GM21447 (cell line): ENCODE measurements at regions not wholly inside any gene's neighbourhood (a gene's known extent, or its start where the extent isn't known, plus 50 kb on each side); places are given as distances from the start of the nearest gene placed in this dataset.
"Not testable (repeated sequence)": the region's sequence is repeated elsewhere in the genome, so short reads cannot be mapped to it uniquely, and the experiment has no call there.

Experiments
- ATAC-seq: cut with Tn5 transposase; IDR thresholded peaks from one replicate; pipeline ENCODE4 v1.9.1; 2021; ENCODE audit not compliant: unreplicated experiment

DNA sequence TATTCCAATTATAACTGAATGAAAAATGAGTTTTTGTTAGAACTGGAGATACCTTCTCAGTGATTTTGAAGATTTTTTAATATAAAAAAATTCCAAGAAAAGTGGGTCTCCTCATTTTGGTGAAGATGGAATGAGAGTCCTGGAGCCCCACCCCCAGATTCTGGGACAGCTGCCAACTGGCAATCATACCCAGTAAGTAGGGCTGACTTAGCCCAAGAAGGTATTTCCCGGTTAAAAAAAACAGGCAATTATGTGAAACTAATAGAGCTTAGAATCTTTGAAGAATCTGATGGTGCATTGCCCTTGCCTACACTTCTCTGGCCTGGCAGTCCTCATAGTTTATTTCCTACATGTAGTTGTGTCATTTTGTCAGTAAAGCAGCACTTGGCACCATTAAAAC is 52.8 kb upstream of the VWDE start:
- ATAC-seq, result no peak

DNA sequence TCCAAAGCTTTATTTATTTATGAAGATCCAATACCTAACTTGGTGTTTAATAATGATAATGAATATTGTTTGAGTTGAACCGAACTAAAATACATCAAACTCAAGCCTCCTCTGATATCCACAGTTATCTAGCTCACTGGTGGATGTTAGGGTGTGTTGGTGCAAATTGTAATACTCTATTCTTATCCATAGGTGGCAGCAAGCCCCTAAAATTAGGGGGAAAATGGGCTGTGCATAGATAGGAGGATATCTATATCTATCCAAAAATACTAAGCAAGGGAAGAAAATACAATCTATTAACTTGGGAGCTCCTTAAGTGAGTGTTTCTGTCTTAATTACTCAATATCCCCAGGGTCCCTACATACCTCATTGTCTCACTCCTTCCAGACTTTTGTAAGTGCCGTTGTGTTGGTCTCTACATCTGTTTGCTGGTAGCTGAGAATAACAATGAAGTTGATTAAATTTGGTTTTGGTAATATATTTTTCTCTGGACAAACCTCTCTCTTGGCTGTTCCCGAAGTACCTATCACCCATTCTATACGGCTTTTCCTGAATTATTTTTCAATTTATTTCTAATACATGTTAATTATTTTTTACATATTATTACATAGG is 55.0 kb upstream of the VWDE start:
- ATAC-seq, result peak; percentile 99

DNA sequence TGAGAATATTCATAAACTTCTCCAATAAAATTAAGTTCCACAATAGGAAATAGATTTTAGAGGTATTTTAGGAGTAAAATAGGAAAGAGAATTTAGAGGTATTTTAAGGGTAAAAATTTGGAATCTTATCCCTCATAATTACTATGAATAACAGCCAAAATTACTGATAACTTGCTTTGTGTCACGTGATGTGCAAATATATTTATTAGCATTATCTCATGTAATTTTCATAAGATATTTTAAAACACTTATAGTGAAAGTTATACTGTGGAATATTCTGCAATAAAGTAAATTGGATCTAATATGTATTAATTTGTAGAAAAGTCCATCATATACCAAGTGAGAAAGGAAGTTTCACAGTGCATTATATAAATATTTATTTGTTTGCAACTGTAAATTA is 64.2 kb upstream of the VWDE start:
- no peak for ATAC-seq

DNA sequence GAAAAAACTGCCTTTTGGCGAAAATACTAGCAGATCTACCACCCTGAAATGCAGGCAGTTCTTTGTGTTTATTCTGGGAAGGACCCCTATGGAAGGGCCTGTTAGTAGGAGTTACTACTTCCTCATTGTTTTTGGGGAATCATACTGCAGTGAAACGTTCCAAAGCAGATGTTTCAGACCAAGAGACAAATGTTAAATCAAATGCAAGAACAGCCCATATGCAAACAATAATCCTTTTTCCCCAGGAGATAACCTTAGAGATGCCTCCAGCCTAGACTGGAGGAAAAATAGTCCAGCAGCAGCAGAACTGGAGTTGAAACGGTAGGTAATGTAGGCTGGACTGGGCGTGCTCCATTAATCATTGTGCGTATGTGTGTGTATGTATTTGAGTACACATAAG is 65.9 kb upstream of the VWDE start:
- ATAC-seq, result no peak

DNA sequence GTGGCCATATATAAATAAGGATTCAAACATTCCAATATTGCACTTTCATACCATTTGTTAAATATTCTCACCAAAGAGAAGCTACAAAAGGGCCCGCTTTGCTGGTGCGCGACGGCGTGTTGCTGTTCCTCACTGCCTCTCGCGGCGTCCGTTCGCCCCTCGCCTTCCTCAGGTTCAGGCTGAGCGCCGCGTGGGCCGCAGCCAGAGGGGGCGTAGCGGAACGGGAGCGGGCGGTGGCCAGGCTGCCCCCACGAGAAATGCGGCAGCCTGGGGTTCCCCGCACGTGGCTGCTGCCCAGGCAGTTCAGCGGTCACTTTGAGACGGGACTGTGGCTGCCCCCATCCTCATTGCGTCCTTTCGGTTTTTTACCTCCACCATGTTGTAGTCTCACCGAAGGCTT is 67.3 kb upstream of the VWDE start:
- no peak for ATAC-seq

DNA sequence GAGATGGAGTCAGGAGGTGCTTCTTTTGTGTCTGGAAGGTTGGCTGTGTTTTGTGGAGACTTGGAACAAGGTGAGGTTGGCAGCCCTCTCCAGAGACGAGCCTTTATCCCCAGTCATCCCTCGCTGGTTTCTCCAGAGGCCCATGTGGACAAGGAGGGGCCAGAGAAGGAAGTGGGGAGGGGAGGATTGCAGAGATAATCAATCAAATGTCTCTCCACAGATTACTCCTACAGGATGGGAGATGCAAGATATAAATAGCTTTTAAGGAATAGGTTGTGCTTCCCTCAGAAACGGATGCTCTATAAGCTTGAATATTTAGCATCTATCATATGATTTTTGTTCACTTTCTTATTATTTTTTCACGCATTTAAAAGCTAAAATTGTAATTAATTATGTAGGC is 70.4 kb upstream of the VWDE start:
- ATAC-seq, result no peak

DNA sequence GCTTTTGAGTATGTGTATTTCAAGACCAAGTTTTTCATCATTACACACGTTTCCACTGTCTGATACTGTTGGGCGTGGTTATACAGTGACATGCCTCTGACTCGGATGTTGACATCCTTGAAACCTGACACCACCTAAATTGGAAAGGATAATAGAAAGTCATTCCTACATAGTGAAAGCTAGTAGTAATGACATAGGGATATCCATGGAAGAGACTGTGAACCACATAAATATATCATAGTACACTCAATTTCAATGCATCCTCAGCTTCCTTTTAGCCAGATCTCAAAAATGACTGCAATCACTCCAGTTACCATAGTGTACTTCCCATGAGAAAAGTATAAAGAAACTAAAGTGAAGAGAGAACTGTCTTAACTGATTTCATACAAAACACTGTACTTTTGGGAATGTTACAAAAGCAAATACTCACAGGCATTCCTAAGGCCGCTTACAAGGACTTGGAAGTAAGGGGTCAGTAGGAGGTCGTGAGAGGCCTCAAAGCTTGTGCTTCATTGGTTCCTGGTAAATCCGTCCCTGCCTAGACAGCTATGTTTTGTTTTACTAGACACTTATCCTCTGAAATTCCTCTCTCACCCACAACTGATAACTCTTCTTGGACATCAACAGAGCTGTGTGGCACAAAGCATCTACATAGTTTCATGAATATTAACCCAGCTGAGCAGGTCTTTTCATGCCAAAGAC is 71.8 kb upstream of the VWDE start:
- no peak for ATAC-seq

DNA sequence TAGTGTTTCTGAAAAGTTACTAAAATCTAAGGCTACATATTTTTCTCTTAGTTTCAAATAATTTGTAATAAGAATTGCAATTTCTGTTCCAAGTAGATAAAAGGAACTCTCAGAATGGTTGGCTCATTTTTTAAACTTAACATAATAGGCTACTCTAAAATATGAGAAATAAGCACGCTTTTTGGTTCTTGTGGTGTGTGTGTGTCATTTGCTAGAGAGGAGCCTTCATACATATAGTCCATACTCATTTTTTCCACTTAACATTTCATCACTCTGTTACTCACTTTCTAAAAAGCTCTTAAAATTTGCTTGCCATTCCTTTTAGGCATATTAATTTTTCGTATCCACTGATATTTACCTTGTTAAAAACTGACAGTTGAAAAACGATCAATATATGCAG is 74.0 kb upstream of the VWDE start:
- ATAC-seq, result no peak

DNA sequence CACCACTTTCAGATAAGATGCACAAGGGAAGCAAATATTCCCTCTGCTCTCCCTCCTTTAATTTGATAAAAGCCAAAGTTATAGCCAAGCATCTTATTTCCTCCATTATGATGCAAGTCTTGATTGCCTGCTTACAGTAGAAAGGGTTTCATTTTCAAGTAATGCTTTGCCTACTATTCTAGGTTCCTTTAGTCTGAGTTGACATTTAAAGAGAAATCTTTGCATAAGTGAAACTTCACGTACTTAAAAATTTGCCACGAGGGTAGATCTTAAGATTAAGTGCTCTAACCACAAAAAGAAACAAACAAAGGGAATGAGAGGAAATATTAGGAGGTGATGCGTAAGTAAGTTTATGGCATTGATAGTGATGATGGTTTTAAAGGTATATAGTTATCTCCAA is 78.1 kb upstream of the VWDE start:
- peak; percentile 94 for ATAC-seq

DNA sequence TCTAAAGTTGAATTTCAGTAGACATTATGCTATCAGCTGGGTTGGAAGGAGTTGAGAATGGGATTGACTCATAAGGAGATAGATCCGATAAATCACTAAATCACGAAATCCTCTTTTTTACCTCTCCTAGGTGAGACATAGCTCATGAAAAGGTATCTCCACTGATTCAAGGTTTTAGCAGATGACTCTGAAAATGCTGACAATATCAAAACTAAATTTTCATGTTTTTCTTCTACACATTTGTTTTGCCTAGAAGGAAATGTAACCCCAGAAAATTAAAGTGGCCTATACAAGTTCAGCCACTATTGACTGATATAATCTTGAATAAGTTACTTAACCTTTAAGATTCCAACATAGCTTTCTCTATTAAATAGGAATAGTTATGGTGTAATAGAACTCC is 82.2 kb upstream of the VWDE start:
- ATAC-seq, result no peak

DNA sequence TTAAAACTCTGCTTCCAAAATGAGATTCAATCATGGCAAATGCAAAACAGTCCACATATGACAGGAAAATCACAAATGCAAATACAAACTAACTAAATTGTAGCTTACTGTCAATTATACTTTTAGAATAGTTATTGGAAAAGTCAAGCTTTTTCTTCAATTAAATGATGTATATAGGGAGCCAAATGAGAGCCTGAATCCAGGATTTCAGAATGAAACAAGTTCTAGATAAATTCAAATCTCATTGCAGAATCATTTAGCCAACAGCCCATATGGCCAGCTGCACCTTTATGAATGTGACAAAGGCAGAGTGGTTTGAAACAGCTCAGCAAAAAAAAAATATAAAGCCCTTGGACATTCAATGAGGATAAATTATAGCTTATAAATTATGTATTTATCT is 82.2 kb upstream of the SCIN start:
- ATAC-seq, result no peak

DNA sequence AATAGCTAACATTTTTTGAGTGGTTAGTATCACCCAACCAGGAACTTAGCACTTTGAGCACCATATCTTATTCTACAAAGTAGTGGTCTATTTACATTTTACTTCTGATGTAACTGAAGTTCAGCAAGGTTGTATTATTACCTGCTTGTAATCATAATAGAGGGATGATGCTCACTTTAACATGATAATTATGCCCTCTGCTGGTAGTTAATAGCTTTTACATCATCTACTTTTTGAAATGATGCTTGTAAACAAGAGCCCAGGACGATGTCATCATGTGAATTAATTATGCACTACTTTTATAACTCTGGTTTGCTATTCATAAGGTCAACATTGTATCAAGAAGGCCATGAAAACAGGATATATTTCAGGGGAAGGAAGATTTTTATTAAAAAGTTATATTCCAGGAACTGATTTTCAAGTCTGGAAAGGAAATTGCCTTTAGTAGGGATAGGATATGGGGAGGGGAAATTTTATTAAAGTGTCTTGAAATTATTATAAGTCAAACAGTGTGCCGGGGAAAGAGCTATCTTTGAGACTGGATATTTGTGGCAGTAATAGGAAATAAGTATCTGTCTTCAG is 80.3 kb upstream of the SCIN start:
- ATAC-seq, result peak; percentile 64

DNA sequence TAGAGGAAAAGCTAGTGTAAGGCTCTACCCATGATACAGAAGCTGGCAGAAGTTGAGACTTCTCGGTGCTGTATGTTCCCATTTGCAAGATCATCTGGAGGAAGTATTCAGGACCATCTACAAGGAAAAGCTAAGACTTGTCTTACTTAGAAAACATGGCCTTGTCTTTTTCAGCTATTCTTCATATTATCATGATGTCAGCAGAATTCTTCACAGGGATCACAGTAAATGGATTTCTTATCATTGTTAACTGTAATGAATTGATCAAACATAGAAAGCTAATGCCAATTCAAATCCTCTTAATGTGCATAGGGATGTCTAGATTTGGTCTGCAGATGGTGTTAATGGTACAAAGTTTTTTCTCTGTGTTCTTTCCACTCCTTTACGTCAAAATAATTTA is 79.6 kb upstream of the SCIN start:
- ATAC-seq, result no peak

DNA sequence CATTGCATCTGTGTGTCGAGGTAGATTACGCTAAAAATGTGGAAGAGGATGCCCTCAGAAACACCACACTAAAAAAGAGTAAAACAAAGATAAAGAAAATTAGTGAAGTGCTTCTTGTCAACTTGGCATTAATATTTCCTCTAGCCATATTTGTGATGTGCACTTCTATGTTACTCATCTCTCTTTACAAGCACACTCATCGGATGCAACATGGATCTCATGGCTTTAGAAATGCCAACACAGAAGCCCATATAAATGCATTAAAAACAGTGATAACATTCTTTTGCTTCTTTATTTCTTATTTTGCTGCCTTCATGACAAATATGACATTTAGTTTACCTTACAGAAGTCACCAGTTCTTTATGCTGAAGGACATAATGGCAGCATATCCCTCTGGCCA is 79.0 kb upstream of the SCIN start:
- no peak for ATAC-seq

DNA sequence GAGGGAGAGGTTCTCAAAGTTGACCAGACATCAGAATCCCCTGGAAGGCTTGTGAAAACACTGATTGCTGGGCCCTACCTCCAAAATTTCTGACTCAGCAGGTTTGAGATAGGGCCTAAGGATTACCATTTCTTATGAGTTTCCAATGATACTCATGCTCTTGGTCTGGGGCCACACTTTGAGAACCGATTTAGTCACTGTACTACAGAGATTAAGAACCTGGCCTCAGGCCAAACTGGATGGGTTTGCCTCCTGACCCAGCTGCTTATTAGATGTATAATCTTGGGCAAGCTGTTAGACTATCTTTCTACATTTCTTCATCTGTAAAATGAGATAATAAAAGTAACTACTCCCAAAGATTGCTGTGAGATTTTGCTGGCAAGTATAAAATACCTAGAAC is 77.1 kb upstream of the SCIN start:
- no peak for ATAC-seq

DNA sequence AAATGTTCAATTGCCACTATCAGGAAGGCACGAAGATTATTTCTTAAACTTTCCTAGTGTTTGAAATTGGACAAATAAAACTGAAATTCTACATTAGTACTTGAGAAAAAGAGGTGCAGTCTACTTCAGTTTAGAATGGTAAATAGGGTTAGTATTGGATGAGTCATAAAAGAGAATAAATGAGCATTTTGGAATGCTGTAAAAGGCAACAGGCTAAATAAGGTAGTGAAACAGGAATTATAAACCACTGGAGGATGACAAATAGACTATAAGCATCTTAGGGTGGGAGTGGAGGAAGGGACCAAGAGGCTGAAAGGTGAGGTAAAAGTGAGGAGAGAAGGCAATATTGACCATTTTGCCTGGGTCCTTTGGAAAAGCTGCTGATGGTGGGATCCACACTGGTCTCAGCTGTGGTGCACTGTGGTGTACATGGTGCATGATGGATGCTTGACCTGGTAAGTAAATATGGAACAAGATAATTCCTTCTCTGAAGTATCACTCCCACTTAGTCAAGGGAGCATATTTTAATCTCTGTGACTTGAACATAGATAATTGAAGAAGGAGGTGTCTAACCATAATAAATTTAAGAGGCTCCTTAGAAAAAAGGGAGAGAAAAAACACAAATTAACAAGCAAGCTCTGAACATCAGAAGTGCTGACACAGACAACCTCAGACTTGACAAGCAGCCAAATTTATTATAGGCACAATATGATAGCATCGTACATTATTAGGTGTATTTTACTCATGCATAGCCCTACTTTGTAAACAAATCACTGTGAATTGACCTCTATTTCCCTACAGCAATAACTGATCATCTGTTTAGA is 76.4 kb upstream of the SCIN start:
- ATAC-seq, result no peak

DNA sequence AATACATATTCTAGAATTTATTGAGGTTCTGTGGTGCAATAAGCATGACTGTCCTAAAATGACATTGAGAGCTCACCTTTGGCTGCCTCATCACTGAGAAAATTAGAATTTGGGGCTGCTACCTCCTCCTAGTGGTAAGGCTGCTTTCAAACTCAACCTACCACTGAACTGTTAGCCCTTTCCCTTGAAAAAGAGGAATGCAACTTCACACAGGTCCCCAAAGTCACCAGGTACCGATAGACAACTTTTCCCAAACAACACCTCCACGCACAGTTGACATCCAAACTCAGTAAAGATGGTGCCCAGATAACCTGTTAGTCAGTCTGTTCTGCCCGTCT is 75.9 kb upstream of the SCIN start:
- ATAC-seq, result no peak

DNA sequence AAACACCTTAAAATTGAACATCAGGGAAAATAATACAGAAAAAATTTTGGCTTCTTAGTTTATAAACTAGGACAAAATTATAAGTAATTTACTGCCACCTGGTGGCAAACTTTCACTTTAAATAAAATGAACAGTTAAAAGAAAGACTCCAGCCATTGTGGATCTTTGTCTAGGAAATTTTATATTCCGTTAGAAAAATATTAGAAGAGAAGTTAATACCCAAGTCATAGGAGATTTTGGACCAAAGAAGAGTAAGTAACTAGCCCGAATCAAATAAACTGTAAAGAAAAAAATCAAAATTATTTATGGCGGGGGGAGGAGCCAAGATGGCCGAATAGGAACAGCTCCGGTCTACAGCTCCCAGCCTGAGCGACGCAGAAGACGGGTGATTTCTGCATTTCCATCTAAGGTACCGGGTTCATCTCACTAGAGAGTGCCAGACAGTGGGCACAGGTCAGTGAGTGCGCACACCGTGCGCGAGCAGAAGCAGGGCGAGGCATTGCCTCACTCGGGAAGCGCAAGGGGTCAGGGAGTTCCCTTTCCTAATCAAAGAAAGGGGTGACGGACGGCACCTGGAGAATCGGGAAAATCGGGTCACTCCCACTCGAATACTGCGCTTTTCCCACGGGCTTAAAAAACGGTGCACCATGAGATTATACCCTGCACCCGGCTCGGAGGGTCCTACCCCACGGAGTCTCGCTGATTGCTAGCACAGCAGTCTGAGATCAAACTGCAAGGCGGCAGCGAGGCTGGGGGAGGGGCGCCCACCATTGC is 73.4 kb upstream of the SCIN start:
- ATAC-seq, result not testable (repeated sequence)

DNA sequence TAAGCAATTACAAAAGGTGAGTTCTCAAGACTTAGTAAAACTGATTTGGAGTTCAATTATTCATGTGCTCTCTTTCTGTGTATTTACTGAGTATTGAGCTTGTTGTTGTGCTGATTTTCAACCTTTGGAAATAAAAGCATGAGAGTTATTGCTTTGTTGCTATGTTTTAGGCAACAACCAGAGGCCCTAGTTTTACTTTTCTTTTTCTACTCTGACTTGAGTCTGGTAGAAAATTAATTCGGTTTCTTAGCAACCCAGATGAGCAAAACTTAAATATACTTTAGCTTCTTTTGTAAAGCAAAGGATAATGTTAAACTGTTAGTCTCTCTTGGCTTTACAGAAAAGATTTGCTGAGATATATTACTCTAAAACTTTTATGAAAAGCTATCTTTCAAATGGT is 66.4 kb upstream of the SCIN start:
- peak; percentile 57 for ATAC-seq

DNA sequence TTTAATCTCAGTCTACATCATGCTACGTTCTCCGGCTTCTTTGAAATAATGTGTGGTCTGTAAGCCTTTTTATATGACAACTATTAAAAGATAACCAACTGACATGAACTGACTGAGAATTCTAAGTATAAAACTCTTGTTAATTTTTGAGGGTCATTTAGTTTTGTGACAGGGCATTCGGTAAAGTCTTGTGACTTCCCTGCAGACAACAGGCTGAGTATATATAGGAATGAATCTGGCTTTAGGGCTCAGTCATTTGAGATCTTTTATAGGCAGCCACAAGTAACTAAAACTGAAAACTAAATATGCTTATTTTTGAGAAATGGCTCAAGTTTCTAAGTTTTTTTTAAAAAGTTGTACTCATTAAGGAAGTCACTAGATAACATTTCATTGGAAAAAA is 62.5 kb upstream of the SCIN start:
- no peak for ATAC-seq

DNA sequence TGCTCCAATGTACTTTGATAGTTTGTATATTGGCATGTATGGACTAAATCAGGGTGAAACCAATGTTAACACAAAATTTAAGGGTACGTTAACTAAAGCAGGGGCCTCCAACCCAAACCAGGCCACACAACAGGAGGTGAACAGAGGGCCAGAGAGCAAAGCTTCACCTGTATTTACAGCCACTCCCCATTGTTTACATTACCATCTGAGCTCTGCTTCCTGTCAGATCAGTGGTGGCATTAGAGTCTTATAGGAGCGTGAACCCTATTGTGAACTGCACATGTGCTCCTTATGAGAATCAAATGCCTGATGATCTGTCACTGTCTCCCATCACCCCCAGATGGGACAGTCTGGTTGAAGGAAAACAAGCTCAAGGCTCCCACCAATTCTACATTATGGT is 62.0 kb upstream of the SCIN start:
- no peak for ATAC-seq
